ENCODE measurements at regions not wholly inside any gene's neighbourhood (a gene's known extent, or its start where the extent isn't known, plus 50 kb on each side); places are given as distances from the start of the nearest gene placed in this dataset.
A peak's percentile ranks its signal among the peaks of the same experiment; 100 is the strongest.

DNA sequence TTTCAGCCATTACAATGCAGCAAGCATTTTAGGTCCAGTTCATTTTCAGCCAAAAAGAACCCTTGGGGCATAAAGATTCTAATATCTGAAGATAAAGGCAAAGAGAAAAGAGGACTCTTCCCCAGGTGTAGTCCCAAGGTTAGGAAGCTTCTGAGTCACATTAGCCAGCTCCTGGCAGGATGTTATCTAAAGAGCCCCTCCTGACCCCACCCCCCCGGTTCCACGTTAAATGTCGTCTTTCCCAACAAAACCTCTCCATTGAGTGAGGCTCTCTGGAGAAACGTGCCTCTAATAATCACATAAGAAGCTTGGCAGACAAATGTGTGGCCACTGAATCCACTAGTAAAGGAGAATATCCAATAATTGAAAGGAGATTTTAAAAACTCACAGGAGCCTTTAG lies 267.7 kb downstream of the GALC start:
- no peak for DNase-seq

DNA sequence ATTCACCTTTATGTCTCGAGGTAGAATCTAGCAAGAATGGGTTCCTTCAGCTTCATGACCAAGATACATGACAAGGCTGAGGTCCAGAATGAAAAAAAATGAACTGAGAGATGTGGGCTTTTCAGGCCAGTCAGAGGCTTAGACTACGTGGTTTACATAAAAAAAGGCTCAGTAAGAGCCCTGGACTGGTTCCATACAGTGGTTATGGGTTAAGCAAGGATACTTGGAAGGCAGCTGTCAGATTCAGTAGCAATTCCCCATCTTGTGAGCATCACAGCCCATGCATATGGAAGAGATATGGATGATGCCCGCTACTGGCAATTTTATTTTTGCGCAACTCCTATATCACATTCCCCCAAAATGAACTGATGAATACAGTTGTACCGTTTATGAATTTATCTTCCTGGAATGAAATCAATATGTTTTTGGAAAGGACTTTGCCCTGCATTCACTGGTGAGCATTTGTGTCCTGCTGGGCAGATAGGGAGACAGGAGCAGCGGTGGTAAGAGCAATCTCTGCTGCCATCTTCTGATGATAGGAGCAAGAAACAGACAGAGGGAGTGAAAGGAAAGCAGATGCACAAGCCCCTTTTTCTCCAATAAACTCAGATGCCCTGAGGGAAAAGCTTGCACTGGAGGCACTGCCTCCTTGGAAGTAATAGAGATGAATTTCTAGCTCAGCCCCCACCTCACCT lies 280.4 kb downstream of the GALC start:
- no peak for DNase-seq

DNA sequence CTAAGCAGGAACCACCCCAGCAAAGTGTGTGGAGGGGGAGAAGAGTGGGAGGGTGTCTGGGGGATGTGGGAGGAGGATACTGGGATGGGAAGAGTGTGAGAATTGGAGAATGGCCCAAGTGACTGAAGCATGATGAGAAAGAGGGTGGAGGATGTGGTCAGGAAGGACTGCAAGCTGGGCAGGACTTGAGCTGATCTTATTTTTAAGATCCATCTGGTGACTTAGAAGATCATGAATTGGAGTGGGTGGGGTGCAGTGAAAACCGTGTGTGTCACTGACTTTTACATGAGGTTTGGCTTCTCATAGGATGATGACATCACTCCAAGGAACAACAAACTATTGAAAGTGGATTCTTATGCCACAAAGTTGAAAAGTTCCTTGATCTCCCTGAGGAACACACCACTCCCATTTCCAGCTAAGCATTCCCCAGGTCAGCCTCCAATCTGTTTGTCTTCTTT lies 287.5 kb downstream of the GALC start:
- no peak for DNase-seq

DNA sequence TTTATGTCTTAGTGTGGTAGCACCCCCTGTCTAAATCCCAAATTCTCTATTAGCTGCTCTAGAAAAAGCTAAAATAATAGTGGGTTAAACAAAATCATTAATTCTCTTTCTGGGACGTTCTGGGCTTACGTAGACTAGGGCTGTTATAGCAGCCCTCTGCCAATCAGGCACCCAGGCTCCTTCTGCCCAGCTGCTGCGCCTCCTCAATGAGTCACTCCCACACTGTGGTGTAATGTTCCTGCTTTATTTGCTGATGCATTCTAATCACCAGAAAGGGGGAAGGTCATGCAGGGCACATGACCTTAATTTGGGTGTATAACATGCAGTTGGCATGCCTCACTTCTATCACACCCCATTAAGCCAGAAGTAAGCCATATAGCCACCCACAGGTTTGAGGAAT lies 294.5 kb downstream of the GALC start:
- no peak for DNase-seq

DNA sequence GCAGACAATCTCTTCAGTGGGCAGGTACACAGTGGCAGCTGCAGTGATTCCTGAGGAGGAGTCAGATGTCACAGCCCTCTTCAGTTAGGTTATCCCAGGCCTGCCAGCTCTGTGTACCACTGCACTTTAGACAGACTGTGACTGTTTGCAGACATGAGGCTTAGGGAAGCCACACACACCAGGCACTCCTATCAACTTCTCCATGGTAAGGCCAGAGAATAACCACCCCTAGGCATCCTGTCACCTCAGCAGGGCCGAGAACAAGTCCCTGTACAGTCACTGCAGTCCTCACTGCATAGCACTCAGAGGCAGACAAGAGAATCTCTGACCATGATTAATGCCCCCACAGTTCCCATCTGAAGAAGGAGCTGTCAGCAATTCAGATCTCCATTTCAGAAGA lies 296.5 kb downstream of the GALC start:
- no peak for DNase-seq

DNA sequence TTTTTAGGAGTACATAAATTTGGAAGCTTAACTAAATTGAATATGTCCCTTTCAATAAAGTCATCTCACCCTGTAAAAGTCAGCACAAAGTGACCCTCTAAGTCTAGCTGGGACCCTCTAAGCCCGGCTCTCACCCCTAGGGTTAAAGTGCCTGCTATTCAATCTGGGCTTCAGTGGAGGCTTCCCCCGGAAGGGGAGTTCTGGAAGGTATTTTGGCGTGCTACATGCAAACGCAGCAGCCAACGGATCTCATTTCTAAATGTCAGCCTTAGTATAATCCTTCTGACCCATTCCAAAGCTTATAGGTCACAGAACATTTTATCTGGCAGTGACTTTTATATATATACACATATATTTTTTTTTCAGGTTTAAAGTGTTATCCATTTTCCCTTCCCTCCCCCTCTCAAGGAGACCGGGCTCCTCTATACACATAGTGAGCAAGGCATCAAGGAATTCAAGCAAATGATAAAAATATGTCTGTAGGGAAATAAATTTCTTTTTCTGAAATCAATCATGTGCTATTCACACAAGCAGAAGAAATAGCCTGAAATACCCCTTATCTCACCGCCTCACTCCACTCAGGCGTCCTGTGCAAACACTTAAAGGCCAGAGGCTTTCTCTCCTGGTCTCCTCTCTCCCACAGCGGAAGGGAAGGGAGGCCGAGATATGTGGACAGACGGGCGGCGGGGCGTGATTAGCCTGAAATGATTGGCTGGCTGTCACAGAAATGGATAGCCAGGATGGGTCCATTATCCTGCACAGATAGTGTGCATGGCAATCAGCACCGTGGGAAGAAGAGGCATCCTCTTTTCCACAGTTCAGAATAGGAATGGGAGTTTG lies 301.7 kb downstream of the GALC start:
- peak in 1 of 2 donors; percentile 3 for DNase-seq

- DNase-seq: no peak
Observed at GRCh38 chr14:87690076-87690613, 302.8 kb downstream of the GALC start.

DNA sequence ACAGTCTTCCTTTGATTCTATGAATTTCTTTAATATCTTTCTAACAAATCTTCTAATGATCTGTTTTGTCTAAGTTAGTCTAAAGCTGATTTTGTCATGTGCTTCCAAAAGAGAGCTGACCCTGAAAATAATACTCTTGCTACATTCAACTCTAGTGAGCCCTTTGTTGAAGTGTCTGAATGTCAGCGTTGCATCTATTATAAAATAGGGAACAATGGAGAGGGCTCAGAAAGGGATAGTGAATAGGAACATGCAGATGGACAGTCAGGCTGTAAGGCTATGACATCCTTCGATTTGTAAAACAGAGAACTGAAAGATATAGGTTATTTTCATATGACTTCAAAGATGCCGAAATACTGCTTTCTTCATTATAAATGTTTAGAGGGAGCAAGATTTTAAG lies 304.5 kb downstream of the GALC start:
- DNase-seq: no peak

- DNase-seq: no peak
Observed at GRCh38 chr14:87687420-87687819, 305.6 kb downstream of the GALC start.

DNA sequence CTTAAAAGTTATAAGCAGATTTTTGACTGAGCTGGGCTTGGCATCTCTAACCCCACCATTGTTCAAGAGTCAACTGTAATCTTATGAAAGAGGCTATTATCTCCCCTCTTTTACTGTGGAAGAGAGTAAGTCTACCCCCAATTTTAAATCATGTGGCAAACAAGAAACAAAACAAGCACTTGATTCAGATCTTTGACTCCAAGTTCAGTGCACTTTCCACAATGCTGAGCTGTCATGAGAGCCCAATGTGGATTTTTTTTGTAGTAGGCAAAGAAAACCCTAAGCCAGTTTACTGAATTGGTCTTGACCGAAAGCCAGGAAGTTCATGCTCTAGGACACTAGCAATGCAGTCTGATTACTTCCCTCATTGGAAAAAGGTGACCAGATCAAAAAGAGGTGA lies 306.2 kb downstream of the GALC start:
- no peak for DNase-seq

GRCh38 chr14:87679866-87680265 lies 313.1 kb downstream of the GALC start:
- DNase-seq: no peak

GRCh38 chr14:87678624-87679023 lies 314.4 kb downstream of the GALC start:
- DNase-seq: no peak

DNA sequence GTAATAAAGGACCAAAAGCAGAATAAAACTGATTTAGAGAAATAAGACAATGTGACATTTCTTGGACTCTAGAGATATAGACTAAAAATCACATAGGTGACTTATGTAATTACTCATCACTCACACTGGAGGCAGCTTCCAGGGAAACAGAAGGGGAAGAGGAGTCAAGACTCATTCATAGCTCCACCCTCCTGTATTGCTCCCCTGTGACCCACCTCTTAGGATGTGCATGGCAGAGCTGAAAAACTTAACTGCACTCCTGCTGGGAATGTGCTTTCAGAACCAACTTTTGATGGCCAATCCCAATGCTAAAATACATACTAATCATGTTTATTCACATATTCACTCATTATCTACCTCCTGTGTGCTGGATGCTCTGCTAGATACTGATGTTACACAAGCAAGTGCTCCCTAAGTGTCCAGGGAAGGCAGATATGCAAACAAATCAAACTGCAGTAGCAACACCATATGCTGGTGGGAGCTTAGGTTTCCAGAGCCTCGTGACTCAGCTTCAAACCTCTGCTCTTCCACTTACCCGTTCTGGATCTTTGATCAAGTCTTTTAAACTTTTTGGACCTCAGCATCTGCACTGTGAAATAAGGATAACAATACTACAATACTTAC lies 316.1 kb downstream of the GALC start:
- no peak for DNase-seq

- DNase-seq: no peak
Observed at GRCh38 chr14:87667659-87668058, 325.3 kb downstream of the GALC start.

GRCh38 chr14:87656315-87656714 lies 336.7 kb downstream of the GALC start:
- DNase-seq: no peak

- DNase-seq: no peak
Observed at GRCh38 chr14:87652278-87652677, 340.7 kb downstream of the GALC start.

DNA sequence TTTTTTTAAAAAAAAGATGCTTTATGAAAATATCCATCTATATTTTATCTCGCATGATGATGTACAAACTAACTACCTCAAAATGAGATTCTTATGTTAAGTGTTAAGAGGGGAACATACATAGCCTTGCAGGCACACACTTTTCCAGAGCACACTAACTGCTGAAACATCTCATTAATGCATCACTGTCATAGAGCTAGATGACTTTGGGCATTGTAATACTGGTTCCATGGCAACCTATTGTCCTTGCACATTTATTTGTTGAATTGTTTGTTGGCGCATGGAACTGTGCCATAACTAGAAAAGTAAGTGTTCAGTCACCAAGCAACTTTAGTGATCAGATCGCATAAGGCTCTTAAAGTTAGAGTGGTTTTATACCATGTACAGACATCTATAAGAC lies 348.3 kb downstream of the GALC start:
- no peak for DNase-seq

DNA sequence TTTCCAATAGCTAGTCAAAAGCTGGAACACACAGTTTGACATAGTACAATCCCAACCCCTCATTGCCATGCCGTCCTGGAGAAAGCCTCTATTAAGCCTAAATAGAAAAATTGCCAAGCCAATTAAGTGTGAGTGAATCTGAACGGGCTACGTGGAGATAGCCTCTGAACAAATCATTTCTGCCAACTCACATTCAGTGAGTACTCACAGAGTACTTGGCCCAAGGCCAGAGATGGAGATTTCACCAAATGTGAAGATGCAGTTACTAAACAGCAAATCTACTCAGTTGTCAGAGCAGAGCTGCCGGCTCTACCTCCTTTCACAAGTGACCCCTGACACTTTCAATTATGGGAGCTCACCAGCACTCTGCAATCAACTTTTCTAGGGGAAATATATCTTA lies 350.0 kb downstream of the GALC start:
- peak in 1 of 2 donors; percentile 22 for DNase-seq

- no peak for DNase-seq
Observed at GRCh38 chr14:87640553-87640952, 352.4 kb downstream of the GALC start.

DNA sequence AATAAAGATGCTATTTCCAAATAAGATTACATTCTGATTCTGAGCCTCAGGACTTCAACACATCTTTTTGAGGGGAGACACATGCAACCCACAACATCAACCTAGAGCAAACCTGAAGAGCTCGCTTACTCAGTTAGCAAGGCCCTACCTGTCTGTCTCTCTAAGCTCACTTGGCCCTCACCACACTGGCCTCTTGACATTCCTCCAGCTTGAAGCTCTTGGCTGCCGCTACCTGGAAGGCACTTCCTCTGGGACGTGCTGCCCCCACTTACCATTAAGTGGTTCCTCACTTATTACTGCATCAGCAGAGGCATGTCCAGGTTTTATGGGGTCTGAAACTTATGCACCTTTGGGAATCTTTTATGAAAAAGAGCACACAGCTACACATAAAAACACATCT lies 354.8 kb downstream of the GALC start:
- DNase-seq: no peak

DNA sequence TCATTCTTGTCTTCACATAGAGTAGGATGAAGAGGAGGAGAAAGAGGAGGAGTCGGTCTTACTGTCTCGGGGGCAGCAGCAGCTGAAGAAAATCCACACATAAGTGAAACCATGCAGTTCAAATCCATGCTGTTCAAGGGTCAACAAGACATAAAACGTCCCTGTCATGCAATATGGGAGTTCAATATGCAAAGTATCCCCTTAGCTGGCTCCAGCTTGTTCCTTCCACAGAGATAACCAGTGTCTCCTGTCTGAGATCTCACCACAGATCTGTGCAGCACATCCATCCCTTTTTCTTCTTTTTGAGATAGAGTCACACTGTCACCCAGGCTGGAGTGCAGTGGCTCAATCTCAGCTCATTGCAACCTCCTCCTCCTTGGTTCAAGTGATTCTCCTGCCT lies 357.5 kb downstream of the GALC start:
- DNase-seq: no peak

- no peak for DNase-seq
Observed at GRCh38 chr14:87632796-87633195, 360.2 kb downstream of the GALC start.

DNA sequence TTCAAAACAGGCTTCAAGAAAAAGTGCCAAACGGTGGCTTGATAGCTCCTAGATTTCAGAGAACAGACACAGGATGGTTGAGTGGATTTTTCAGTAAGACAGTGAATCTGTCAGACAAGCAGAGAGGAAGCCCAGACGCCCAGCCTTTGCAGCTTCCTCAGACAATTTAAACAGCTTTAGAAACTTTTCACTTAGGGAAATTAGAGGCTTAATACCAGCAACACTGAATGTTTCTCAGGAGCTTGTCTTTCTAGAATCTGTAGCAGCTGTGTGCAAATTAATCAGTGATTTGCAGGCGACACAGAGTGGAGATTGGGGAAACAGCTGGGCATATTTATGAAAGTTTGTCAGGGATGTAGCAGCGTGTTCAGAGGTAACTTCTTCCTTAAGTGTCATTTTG lies 362.1 kb downstream of the GALC start:
- no peak for DNase-seq

Measured in right lung (tissue), 2 donors.